ENCODE measurements at regions not wholly inside any gene's neighbourhood (a gene's known extent, or its start where the extent isn't known, plus 50 kb on each side); places are given as distances from the start of the nearest gene placed in this dataset.

DNA sequence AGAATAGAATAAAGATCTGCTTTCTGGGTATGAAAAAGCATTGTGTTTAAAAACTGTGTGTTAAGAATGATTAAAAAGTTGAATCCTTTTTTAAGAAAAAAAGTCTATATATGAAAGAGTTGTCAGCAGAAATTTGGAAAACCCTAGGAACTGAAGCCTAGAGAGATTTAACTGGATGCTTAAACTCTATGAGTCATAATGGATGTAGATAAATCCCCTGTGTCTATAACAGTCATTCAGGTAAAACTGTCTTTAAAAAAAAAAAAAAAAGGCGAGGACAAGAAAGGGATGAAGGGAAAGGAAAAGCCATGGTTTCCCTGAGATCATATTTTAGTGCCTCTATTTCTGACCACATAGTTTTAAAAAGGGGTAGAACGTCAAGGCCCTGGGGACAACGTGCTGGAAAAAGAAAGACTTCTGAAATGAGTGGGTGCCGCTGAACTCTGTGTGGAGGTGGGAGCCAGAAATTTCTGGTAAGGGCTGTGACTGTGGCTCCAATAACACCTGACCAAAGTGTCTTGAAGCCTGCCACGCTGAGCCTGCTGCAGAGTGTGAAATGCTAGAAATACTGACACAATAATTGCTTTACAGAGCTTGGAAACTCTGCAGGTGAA lies 302.6 kb upstream of the ARID1B start:
- no peak for TF ChIP-seq CTCF (conservative IDR thresholded peaks at IDR 0.05; ENCODE audit: low read depth in 2 of 2)
- TF ChIP-seq POLR2AphosphoS5 (IDR thresholded peaks at IDR 0.05; ENCODE audit: low read depth) = no peak
- no peak for TF ChIP-seq EZH2 (IDR thresholded peaks at IDR 0.05; ENCODE audit: low read depth, unreplicated experiment)
- TF ChIP-seq EZH2phosphoT487 (IDR thresholded peaks at IDR 0.05; ENCODE audit: unreplicated experiment) = no peak
- TF ChIP-seq ZNF331 (CRISPR knock-in tag; IDR thresholded peaks at IDR 0.05; ENCODE audit: low read depth) = no peak
- TF ChIP-seq NANOG (IDR thresholded peaks at IDR 0.05; ENCODE audit: borderline replicate concordance) = no peak

All from GM23338 (cell line).